HG03064 (cell line): ENCODE measurements at regions not wholly inside any gene's neighbourhood (a gene's known extent, or its start where the extent isn't known, plus 50 kb on each side); places are given as distances from the start of the nearest gene placed in this dataset.

Experiments
- ATAC-seq: cut with Tn5 transposase; IDR thresholded peaks from one replicate; pipeline ENCODE4 v1.9.1; 2021; ENCODE audit warnings: low read depth; ENCODE audit not compliant: unreplicated experiment

DNA sequence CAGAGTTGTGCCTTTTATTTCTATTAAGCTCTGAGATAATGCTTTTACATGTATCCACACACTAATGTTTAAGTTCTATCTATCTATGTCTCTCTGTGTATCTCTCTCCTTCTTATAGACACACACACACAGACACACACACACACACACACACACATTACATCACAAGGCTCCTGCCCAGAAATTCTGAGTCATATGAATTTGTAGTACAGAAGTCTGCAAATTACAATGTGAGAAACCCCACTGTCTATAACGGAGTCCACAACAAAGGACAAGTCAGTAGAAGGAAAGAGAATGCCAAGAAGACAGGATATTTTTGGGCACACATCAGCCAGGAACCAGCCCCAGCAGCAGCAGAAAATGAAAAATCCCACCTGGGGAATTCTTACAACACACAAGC, 142.4 kb downstream of the EN1 start:
- ATAC-seq = no peak

DNA sequence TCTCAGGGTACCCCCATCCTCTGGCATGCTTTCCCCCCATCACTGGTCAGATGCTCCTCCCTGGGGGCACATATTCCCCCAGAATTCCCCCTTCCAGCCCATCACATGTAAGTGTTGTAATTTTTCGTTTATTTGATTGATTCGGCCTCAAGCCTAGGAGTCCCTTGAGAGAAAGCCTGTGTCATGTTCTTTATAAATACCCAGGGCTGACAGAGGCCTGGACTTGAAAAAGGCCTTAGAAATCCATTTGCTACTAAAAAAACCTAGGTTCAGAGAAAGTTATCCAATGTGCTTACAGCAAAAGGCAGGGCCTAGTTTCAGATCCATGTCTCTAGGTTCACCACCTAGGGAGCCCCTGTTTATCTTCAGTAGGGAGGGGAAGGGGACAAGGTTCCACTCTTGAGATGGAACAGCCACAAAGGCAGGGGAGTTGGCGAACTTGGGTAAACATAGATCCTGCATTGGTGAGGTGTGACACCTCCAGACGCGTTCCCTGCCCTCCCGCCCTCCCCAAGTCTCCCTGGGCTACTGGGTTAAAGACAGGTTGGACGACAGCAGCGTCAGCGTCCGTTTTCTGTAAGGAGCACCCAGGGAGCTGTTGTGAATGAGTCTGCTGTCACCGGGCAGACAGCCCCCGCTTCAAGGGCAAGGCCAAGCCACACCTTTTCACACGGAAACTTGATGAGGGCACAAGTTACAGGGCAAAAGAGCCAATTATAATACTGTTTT, 147.8 kb downstream of the EN1 start:
- no peak for ATAC-seq

DNA sequence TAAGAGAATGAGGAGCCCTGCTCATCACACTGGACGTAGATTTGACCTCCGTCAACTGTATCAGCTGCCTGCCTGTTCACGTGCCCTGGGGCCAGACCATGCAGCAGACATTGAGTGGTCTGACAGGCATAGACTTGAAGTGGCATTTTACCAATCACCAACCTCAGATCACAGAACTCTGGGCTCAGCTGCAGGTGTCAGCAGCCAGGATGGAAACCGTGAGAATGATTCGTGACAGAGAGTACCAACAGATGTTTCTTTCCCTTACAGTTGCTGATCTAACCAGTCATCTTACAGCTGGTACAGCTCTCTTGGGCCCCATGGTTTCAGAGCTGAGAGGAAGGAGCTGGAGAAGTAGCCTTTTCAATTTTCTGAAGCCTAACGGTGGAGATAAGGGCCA, 148.9 kb downstream of the EN1 start:
- no peak for ATAC-seq

DNA sequence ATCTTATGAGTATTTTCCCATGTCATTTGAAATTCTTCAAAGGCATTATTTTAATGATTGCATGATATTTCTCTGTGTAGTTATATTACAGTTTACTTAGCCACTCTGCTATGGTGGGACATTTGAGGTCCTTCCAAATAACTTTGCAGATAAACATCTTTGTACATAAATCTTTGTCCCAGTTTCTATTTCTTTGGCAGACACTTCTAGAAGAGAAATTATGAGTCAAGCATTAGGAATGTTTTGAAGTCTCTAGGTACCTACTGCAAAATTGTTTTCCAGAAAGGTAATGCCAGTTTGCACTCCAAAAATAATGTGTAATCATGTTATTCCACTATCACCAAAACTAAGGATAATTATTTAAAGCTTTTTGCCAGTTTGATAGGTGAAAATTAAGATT, 149.7 kb downstream of the EN1 start:
- ATAC-seq = no peak

DNA sequence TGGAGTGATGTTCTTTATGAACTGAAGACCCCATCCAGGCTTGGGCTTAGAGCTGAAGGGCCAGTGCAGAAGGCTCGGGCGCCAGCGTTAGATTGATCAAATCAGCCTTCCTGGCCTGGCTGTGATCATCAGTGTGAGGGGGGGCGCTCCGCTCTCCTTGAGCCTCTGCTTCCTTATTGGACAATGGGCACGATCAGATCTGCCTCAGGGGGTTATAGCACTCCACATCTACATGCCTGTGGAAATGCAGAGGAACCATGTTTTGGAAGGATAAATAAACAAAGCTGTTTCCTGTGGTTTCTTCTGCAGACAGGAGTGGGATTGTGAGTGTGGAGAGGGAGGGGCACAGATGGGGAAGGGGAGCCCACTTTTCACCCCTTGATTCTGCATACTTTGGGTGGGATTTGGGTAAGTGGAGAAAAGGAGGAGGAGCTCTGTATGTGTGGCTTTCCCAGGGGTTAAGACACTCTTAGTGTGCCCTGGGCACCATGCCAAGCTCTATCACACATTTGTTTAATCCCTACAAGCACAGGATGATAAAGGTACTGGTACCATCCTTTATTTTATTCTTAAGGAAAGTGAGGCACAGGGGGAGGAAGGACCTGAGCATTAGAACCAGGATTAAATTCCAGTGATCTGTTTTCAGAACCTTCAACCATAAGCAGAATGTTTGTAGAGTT, 150.5 kb downstream of the EN1 start:
- ATAC-seq = no peak

DNA sequence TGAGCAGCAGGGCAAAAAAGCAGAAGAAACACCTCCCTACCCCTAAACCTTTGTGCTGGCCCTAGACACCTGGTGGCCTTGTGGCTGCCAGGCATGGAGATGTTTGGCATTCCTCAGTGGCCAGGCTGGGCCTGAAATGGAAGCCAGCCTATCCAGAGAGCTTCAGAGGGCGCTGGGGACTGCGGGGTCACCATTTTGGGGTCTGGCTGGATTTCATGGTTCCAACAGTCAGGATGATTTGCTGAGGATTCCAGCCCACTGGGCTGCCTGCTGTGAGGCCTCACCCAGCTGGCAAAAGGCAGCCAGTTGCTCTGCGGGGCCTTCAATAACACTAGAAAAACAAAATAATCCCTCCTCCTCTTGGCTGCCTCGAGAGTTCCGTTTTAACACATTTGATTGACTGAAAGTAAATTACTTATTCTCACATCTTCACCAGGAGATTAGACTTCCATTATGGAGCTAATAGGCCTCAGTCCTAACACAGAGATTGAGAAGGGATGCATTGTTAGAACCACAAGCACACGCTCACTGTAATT, 154.1 kb downstream of the EN1 start:
- no peak for ATAC-seq

DNA sequence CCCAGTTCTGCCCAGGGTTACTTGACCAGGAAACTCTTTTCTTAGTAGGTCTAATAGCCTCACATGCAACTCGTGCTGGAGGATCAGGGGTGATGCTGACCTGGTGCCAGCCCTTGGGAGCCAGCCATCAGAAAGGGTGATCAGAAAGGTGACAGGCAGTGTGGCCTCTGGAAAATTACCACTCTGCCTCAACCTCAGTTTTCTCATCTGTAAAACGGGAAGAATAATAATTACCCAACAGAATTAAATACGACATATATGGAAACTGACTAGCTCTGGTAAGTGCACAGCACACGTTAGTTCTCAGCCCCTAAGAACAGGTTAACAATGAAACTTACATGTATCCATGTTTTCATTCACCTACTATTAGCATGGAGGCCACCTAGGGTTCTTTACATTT, 157.6 kb downstream of the EN1 start:
- ATAC-seq = no peak

DNA sequence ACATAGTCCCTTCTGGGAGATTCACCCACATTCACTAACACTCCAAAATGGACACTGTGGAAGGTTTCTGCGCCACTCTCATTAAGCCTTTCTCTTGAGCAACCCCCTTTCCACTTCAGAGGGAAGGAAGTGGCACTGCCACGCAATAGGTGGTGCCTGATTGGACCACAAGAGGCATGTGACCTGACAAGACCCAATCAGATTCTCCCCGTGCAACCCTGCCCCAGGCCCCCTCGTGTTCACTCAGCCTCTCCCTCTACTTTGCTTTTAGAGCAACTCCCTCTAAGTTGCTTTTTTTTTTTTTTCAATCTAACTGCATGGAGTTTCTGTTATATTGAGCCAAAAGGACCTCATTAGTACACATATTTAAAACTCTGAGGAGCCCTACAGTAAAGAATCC, 158.0 kb downstream of the EN1 start:
- ATAC-seq = no peak

DNA sequence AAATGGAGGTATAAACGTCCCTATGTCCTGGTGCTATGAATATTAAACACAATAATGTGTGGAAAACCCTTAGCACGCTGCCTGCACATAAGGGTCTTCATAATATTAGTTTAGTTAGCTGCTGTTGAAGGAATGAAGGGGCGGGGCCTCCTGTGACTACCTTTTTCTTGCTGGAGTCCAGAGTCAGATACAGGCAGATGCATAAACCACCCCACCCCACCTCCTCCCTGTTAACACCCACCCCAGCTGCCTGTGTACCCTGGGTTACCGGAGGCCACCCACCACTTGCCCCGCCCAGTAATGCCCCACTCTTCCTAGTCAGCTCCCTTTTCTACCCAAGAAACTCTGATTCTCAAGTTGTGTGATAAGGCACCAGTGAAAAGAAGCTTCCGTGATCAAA, 158.4 kb downstream of the EN1 start:
- no peak for ATAC-seq

DNA sequence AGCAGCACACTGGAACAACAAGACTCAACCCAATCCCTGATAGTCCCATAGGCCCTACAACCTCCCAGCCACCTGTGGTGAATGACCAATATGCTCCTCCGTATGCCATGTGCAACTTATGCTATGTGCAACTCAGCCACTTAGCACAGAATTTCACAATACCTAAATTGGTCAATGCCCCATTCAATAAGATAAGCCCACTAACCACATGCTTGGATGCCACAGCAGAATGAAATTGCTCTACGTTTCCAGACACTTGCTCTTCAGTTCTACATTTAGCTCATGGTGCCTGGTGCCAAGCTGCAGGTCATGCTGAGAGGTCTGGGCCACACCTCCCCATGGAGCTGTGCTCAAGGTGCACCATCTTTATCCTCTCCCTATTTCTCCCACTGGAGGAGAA, 159.8 kb downstream of the EN1 start:
- no peak for ATAC-seq

DNA sequence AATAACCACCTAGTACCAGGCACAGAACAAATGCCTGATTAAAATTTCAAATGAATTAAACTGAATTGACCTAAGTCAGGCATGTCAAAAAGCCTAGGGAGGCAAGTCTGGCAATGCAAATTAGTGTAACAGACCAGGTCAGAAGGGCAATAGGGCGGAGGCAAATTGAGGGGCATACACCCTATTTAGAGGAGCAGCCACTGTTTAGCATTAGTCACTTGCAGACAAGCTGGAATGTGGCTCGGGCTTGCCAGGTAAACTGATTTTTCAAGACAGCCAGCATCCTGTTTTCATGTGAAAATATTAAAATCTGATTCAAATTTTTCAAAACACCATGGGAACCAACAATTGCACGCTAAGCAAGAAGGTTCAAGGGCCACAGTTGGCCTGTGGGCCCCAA, 160.3 kb downstream of the EN1 start:
- no peak for ATAC-seq

DNA sequence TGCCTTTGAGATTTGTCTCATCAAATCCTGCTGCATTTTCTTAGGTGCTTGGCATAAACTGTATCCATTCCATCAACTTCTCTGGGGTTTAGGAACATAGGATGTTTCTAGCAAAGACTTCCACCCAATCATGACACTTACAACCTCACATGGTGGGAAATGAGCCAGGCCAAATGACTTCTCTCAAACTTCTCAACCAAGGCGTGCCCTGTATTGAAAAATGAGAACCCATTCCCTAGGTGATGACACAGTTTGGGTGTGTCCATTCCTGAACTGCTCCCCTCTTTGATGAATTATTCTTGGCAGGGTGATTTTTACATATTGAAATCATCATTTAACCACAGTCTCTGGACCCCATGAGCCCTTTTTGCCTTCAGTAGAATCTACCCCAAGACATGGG, 161.1 kb downstream of the EN1 start:
- ATAC-seq = no peak

DNA sequence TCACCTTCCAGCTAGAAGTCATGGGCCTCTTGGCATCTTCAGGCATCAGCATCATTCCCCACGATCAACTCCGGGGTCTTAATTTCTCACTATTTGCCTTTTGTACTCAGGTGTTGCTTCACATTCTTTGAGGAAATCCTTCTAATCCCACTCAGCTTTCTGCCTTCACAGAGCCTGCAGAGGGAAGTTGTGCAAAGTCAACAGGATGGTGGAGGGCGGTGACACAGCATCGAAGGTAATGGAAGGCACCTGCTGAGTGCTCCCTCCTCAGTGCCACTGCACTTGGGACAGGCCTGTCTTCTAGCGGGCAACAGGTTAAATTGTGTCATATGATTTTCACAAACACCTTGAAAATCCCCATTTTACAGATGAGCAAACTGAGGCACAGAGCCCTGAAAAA, 164.0 kb downstream of the EN1 start:
- ATAC-seq = no peak

DNA sequence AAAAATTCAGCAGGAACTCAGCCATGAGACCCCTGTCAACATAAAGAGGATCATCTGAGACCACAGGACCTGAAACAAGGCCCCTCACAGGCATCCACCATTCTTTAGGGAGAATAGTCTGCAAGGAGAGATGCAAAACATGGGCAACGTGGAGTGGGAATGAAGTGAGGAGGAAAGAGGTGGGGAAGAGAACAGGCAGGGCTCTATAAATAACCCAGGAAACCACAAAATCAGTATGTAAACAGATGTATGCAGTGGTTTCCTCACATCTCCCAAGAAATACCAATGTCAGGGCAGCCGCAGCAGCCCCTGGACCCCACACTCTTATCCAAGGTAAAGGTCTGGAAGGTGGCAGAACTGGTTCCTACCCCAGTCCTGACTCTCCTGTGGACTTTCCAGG, 168.5 kb downstream of the EN1 start:
- no peak for ATAC-seq

DNA sequence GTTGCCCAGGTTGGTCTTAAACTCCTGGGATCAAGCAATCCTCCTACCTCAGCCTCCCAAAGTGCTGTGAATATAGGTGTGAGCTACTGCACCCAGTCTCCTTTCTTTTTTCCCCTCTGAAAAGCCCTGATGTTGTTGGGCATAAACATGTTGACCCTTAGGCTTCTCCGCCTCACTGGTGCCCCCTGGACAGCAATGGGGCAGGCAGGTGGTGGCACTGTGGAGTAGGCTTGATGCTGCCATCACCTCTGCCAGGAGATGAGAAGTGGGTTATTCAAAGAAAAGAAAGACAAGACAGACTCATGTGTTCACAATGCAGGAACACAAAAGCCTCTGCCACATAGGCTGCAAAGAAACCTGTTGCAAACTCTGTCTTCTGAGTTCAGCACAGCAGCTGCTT, 169.9 kb downstream of the EN1 start:
- no peak for ATAC-seq

DNA sequence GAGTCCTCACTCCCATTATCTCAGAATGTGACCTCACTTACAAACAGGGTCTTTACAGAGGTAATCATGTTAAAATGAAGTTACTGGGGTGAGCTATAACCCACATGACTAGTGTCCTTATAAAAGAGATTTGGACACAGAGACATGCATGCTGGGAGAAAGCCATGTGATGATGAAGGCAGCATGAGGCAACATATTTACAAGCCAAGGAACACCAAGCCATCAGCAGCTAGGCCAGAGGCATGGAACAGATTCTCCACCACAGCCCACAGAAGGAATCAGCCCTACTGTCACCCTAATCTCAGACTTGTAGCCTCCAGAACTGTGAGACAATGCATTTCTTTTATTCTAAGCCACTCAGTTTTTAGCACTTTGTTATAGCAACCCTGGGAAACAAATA, 171.9 kb downstream of the EN1 start:
- ATAC-seq = no peak

DNA sequence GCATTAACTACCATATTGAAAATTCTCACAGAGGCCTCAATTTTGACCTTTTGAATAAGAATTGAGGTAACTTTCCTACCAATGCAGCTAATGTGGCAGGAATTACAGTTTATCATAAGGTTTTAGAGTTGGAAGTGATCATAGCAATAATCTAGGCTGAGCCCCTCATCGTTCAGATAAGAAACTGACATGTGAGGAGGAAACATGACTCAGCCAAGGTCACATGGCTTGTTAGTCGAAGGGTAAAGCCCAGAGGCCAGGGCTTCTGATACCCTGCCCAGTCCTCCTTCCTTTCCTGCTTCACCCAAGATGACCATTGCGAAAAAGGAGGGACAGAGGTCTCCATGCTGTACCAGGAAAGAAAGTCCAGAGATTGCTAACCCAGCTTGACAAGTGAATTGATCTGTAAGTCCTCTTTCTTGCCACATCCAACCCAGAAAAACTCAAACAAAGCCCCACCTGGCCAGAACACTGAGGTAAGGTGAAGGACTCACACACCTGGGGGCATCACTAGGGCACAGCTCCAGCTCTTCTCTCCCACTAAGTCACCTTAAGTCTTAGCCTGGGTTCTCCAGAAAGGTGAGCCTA, 174.8 kb downstream of the EN1 start:
- no peak for ATAC-seq

DNA sequence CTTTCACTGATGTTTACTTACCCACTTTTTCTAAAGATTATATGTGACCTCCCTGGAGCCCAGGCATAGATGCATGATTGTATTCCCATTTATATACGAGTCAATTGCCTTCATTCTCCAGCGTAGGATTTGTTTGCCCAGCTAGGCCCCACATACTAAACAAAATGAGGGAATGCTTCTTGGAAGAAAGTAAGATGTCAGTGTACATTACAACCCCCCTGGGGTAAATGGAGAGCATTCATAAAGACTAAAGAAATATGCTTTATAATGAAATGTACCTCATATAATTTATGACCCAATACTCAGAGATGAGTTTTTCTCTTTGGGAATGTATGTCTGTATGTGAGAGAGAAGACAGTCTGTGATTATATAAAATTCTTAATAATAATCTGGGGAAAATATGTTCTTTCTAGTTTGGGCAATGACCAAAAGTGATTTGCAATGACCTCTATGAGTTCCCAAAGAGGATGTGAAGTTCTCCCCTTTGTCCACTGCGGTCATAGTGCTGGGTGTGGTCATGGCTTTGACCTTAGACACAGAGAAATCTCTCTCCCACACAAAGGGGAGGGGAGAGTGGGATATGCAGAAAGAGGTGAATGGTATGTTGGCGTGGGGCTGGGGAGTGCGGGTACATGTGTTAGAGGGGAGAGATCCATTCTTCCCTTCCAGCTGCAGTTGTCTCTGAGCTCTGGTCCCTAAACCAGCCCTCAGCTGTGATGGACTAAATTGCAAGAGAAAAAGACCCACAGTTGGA, 175.6 kb downstream of the EN1 start:
- no peak for ATAC-seq

DNA sequence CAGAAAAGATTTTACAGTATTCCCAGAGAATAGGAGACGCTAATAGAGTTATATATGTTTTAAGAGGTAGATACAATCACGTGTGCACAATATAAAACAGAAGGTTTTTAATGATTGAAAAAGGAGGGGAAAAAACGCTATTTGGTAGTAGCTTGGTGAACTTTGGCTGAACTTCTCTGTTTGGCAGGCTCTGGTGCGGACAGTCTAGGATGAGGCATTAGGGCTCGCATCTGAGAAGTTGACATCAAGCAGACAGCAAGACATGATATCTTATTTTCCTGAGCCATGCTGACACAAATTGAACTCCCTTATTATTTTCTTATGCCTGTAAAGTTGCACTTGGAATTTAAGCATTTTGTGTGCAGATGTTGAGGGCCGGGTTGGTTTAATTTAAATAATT, 176.6 kb downstream of the EN1 start:
- no peak for ATAC-seq

DNA sequence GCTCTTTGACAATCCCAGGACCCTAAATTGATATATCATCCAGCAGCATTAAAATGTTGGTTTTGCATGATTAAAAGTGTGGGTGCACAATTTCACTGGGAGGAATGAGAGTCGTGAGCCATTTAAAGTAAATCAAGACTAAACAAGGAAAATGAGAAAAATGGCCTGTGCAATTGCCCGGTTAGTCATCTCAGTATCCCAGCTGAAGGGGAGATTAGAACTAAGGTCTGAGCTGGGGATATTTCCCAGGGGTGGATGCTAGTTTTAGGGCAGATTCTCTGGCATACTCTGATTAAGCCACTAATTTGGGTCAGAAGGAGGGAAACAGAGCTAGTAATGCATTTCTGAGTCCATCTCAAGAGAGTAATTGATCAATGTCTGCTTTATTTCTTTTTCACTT, 177.2 kb downstream of the EN1 start:
- no peak for ATAC-seq

DNA sequence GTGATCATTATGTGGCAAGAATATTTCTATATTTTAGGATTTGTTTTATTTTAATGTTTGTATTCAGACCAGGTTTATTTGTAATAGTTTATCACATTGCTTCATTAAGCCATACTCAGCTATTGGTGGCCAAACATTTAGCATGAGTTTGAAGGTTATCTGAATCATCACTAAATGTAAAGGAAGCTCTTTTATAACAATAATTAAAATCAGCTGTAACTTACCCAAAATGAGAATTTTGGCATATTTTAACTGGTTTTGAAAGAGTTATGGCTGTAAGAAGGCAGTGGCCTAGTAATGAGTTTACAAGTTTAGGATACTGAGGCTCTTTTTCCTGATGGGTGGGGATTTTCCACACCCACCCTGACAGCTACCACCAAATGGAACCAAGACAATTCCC, 177.8 kb downstream of the EN1 start:
- no peak for ATAC-seq
